D341Med (cell line): ENCODE measurements at regions not wholly inside any gene's neighbourhood (a gene's known extent, or its start where the extent isn't known, plus 50 kb on each side); places are given as distances from the start of the nearest gene placed in this dataset.
"Not testable (repeated sequence)": the region's sequence is repeated elsewhere in the genome, so short reads cannot be mapped to it uniquely, and the experiment has no call there.

Experiments used
- DNase-seq: peaks from one replicate; pipeline ENCODE4 v3.0.0; 2012; ENCODE audit warnings: low spot score

GRCh38 chr5:162209005-162209605 lies 141.5 kb downstream of the GABRG2 start:
- DNase-seq = peak; percentile 57

GRCh38 chr5:162214551-162214950 lies 147.0 kb downstream of the GABRG2 start:
- no peak for DNase-seq

GRCh38 chr5:162217037-162217436 lies 149.5 kb downstream of the GABRG2 start:
- DNase-seq = no peak

- no peak for DNase-seq
These were observed 154.3 kb downstream of the GABRG2 start for GRCh38 chr5:162221910-162222309.

GRCh38 chr5:162227075-162227474 lies 159.5 kb downstream of the GABRG2 start:
- no peak for DNase-seq

DNA sequence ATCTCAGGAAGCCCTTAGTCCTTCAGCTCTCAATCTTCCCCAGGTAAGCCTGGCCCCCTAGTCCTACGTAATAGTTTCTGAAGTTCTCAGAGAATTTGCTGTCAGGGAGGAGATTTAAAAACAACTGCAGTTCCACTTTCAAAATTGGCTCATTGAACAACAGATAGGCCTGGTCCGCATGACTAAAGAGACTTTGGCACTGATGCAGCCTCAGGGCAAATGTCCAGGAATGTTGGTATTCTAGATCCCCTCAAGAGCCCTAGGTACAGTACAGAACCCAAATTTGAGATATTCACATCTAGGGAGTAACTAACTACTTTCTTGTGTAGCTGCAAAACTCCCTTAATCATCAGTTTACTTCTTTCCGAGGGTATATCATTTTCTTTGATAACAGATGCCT lies 162.8 kb downstream of the GABRG2 start:
- DNase-seq = no peak

- no peak for DNase-seq
These were observed 163.9 kb downstream of the GABRG2 start for GRCh38 chr5:162231522-162231921.

DNA sequence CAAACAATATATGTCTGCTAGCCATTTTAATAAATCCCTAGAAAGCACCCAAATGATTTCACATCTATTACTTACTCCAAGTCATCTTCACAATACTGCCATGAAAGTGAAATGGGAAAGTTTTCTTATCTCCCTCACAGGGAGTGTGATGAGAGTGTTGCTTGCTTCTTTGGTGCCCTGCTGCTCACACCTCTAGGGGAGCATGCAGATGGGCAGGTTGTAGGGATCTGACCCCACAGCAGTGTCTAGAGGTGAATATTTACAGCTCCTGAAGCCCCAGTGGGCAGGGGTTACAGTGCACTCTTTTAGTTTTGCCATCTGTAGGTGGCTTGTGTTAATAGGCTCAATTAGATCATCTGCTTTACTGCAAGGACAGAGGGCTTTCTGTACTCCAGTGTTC lies 173.2 kb downstream of the GABRG2 start:
- no peak for DNase-seq

DNA sequence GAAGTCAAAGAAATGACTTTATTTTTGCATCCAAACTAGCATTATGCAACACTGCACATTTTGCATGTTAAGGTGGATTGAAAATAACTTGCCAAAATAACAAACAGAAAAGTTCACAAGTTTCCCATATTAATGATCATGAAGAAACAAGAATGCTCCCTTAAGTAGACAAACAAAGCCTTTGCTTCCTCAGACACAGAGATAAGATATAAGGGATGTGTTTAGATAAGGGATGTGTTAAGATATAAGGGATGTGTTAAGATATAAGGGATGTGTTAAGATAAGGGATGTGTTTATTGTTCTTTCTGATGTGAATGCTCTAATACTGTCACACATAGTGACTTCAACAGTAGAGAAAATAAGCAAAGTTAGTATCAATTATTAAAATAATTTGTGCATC lies 174.8 kb downstream of the GABRG2 start:
- DNase-seq = no peak

- no peak for DNase-seq
These were observed 176.1 kb downstream of the GABRG2 start for GRCh38 chr5:162243651-162244050.

GRCh38 chr5:162248107-162248713 lies 180.6 kb downstream of the GABRG2 start:
- peak; percentile 19 for DNase-seq

DNA sequence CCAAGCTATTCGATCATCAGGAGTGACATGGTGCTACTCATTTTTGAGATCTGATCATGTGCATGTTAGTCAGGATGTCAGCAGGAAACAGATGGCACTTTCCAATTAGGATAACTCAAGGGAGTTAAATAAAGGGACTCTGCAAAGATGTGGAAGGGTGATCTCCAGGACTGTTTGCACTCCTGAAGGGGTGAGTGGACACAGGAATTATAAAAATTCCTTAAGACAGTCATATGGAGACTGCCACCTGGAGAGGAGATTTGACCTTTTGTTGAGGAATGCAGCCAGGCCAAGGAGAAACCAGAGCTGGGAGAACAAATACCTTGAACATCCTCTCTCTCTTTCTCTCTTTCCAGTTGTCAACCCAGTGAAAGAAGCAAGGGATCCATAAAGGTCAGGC lies 189.1 kb downstream of the GABRG2 start:
- no peak for DNase-seq

DNA sequence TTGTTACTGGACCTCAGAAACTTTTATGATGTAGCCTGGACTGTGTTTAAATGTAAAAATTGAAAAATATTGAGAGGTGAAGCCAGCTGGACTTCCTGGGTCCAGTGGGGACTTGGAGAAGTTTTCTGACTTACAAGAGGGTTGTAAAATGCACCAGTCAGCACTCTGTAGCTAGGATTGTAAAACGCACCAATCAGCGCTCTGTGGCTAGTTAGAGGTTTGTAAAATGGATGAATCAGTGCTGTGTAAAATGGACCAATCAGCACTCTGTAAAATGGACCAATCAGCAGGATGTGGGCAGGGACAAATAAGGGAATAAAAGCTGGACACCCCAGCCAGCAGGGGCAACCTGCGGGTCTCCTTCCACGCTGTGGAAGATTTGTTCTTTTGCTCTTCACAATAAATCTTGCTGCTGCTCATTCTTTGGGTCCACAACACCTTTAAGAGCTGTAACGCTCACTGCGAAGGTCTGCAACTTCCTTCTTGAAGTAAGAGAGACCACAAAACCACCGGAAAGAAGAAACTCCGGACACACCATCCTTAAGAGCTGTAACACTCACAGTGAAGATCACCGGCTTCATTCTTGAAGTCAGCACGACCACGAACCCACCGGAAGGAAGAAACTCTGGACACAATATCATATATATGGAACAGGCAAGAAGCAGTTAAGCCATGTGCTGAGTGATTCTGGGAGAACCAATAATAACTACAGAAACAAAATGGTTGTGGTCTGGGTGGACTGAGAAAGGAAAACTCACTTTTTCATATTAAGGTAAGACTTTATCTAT lies 201.3 kb downstream of the GABRG2 start:
- DNase-seq = no peak

GRCh38 chr5:162272417-162272816 lies 204.8 kb downstream of the GABRG2 start:
- no peak for DNase-seq

- peak; percentile 12 for DNase-seq
These were observed 207.1 kb downstream of the GABRG2 start for GRCh38 chr5:162274679-162275078.

DNA sequence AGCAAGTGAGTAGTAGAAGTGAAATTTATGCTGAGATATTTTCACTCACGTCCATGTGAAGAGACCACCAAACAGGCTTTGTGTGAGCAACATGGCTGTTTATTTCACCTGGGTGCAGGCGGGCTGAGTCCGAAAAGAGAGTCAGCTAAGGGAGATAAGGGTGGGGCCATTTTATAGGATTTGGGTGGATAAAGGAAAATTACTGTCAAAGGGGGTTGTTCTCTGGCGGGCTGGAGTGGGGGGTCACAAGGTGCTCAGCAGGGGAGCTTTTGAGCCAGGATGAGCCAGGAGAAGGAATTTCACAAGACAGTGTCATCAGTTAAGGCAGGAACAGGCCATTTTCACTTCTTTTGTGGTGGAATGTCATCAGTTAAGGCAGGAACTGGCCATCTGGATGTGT lies 207.8 kb downstream of the GABRG2 start:
- not testable (repeated sequence) for DNase-seq

GRCh38 chr5:162282191-162282590 lies 214.6 kb downstream of the GABRG2 start:
- no peak for DNase-seq

DNA sequence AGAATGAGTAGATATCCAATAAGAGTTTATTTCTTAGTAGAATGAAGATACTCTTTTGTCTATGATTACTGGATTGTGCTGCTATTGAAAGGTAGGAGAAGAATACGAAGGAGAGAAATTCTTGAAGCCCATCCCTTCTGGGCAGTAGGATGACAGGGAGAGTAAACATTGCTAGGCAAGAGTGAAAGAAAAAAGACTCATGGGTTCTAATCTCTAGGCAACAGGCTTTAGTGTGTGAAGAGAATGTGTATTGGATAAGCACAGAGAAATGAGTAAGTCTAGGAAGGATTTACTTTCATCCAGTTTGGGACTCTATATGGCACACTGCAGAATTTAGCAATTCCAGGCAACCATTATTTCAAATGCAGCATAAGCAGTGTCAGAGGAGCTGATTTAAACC lies 216.0 kb downstream of the GABRG2 start:
- no peak for DNase-seq

DNA sequence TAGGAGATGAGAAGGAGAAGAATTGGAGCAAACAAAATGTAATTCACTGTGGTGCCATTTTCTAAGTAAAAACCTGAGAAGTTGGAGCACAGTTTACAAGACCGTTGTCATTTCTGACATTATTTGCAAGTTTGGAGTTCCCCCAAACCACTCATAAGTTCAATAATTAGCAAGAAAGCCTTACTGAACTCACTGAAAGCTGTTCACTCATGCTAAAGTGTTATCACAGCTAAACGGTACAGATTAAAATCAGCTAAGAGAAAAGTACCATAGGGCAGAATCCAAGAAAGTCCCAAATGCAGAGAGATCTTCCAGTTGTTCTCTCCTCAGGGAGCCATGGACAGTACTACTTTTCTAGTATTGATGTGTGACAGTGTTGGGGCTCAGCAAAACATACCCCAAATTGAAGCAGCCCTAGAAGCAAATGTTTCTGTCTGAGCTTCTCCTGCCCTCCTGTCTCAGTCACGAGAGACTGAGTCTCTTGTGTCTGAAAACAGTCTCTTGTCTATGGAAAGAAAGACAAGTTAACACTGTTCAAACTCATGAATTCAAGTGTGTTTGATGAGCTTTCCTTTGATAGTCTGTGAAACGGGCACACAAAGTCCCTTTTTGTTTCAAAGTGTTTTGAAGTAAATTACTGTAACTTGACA lies 221.2 kb downstream of the GABRG2 start:
- DNase-seq = no peak

- no peak for DNase-seq
These were observed 221.9 kb downstream of the GABRG2 start for GRCh38 chr5:162289489-162289888.

DNA sequence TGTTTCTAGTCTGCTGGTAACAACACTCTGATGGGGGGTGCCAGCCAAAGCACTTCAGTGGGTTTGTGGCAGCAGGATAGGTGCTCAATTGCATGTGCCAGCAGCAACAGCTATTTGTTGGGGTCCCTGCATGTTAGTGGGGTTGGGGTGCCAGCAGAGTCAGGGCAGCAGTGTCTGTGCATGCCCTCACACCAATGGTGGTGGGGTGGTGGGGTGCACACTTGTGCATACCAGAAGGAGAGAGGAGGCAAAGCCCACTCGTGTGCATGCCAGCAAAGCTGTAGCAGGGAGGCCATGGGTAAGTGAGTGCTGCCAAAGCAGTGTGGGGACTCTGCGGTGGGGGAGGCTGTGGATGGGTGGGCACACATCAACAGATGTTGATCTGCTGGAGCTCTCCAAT lies 232.2 kb downstream of the GABRG2 start:
- no peak for DNase-seq

- DNase-seq = no peak
These were observed 233.8 kb downstream of the GABRG2 start for GRCh38 chr5:162301356-162301755.

DNA sequence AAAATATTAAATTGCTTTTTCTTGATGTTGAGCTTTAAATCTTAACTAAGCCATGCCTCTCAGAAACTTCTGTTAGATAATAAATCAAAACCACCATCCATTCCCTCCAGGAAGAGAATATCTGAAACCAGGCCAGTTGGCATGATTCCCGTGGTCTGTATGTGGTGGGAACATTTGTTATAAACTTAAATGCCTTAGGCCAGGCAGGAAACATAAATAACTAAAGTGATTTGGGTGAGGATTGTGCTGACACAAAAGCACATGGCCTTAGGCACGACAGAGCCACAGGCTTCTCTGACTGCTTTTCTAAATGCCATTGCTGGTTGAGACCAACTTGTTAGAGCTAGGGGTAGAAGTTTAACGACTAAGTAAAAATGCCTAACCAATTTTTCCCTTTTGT lies 255.9 kb downstream of the GABRG2 start:
- DNase-seq = no peak
